ENCODE measurements at regions not wholly inside any gene's neighbourhood (a gene's known extent, or its start where the extent isn't known, plus 50 kb on each side); places are given as distances from the start of the nearest gene placed in this dataset.

- 54 to 65% methylated on average over 3 of the region's 3 CpGs for WGBS, 2 donors
- TF ChIP-seq CTCF (IDR thresholded peaks at IDR 0.05) (peak in 1 of 5 experiments; percentile 1), POLR2A (IDR thresholded peaks at IDR 0.05) (no peak)
- Histone ChIP-seq H3K9me3 (no peaks in the 10 kb centered on the region), H3K36me3 (no peaks in the 10 kb centered on the region), H3K4me3 (no peak overlapping the region), H3K4me1 (no peaks in the 10 kb centered on the region), H3K27me3 (peaks cover 0 to 11% of the 10 kb centered on the region in 2 donors), H3K27ac (no peak overlapping the region)
- DNase-seq (ENCODE audit: low spot score in 2 of 2): no peak
These were observed 88.5 kb upstream of the PHACTR3 start for GRCh38 chr20:59515906-59516209.

GRCh38 chr20:59518881-59519706 lies 85.2 kb upstream of the PHACTR3 start:
- peak; percentile 41 to 87 (median 72) for TF ChIP-seq CTCF (IDR thresholded peaks at IDR 0.05)
- no peak for TF ChIP-seq POLR2A (IDR thresholded peaks at IDR 0.05)
- H3K36me3 ChIP-seq: no peaks in the 10 kb centered on the region
- H3K4me1 ChIP-seq: no peaks in the 10 kb centered on the region
- no peak for DNase-seq (ENCODE audit: low spot score in 2 of 2)
- H3K27ac ChIP-seq: no peak overlapping the region
- no peak overlapping the region for H3K4me3 ChIP-seq
- H3K27me3 ChIP-seq: peaks cover 0 to 23% of the 10 kb centered on the region in 2 donors
- H3K9me3 ChIP-seq: no peaks in the 10 kb centered on the region
- WGBS, 2 donors: 48 to 52% methylated on average over 3 of the region's 3 CpGs

DNA sequence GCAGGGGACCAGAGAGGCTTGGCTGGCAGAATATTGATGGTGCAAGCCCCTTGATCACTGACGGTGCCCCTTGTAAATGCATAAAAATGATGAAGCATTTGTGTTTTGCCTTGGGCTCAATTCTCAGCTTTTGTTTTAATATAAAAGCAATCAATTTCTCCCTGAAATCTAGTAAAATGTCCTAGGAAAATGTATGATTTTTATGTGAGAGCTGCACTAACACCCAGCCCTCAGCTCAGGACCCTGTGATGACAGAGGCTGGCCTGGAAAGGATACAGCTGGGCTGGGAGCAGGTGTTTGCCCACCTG lies 84.7 kb upstream of the PHACTR3 start:
- 0 to 5% methylated on average over 1 of the region's 1 CpG for WGBS, 2 donors
- DNase-seq (ENCODE audit: low spot score in 2 of 2): no peak

GRCh38 chr20:59520814-59521213 lies 83.5 kb upstream of the PHACTR3 start:
- no peak for DNase-seq (ENCODE audit: low spot score in 2 of 2)
- Histone ChIP-seq H3K4me1 (peaks cover 0 to 2% (median 0%) of the 10 kb centered on the region in 4 donors), H3K27ac (no peak overlapping the region), H3K27me3 (peaks cover 0 to 22% of the 10 kb centered on the region in 2 donors), H3K9me3 (no peaks in the 10 kb centered on the region), H3K4me3 (no peak overlapping the region), H3K36me3 (no peaks in the 10 kb centered on the region)
- 72 to 82% methylated on average over 2 of the region's 2 CpGs for WGBS, 2 donors
- no peak for TF ChIP-seq POLR2A (IDR thresholded peaks at IDR 0.05)
- no peak for TF ChIP-seq CTCF (IDR thresholded peaks at IDR 0.05)
- TF ChIP-seq EP300 (IDR thresholded peaks at IDR 0.05): no peak

More for the DNA sequence above, 84.7 kb upstream of the PHACTR3 start:
- Histone ChIP-seq H3K4me3 (no peak overlapping the region), H3K27me3 (peaks cover 0 to 23% of the 10 kb centered on the region in 2 donors), H3K27ac (no peak overlapping the region), H3K36me3 (no peaks in the 10 kb centered on the region), H3K4me1 (no peaks in the 10 kb centered on the region), H3K9me3 (no peaks in the 10 kb centered on the region)
- TF ChIP-seq EP300 (IDR thresholded peaks at IDR 0.05): no peak

- TF ChIP-seq POLR2A (IDR thresholded peaks at IDR 0.05): no peak
- no peak for TF ChIP-seq EP300 (IDR thresholded peaks at IDR 0.05)
- peak; percentile 43 to 75 (median 63) for TF ChIP-seq CTCF (IDR thresholded peaks at IDR 0.05)
- H3K4me3 ChIP-seq: no peak overlapping the region
- H3K27me3 ChIP-seq: peaks cover 0 to 42% of the 10 kb centered on the region in 2 donors
- peaks cover 0 to 16% (median 0%) of the 10 kb centered on the region in 4 donors for H3K4me1 ChIP-seq
- no peaks in the 10 kb centered on the region for H3K36me3 ChIP-seq
- WGBS, 2 donors: 6 to 7% methylated on average over 29 to 31 of the region's 31 CpGs
- H3K27ac ChIP-seq: no peak overlapping the region
- no peaks in the 10 kb centered on the region for H3K9me3 ChIP-seq
- DNase-seq (ENCODE audit: low spot score in 2 of 2): peak in 1 of 2 donors; percentile 41
These were observed 78.7 kb upstream of the PHACTR3 start for GRCh38 chr20:59525500-59526241.

Data from tibial nerve (tissue), 4 donors.